ENCODE measurements at regions not wholly inside any gene's neighbourhood (a gene's known extent, or its start where the extent isn't known, plus 50 kb on each side); places are given as distances from the start of the nearest gene placed in this dataset.

GRCh38 chr16:73176577-73177013 is 128.7 kb upstream of the ZFHX3 start:
- TF ChIP-seq, protein P1, sequence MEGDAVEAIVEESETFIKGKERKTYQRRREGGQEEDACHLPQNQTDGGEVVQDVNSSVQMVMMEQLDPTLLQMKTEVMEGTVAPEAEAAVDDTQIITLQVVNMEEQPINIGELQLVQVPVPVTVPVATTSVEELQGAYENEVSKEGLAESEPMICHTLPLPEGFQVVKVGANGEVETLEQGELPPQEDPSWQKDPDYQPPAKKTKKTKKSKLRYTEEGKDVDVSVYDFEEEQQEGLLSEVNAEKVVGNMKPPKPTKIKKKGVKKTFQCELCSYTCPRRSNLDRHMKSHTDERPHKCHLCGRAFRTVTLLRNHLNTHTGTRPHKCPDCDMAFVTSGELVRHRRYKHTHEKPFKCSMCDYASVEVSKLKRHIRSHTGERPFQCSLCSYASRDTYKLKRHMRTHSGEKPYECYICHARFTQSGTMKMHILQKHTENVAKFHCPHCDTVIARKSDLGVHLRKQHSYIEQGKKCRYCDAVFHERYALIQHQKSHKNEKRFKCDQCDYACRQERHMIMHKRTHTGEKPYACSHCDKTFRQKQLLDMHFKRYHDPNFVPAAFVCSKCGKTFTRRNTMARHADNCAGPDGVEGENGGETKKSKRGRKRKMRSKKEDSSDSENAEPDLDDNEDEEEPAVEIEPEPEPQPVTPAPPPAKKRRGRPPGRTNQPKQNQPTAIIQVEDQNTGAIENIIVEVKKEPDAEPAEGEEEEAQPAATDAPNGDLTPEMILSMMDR (IDR thresholded peaks at IDR 0.05), result no peak
- no peak for TF ChIP-seq EP300 (IDR thresholded peaks at IDR 0.05)
- peak in 1 of 2 donors; percentile 50 for TF ChIP-seq POLR2AphosphoS5 (IDR thresholded peaks at IDR 0.05)

All from upper lobe of left lung (tissue), 4 donors.